IPS-18c (cell line): ENCODE measurements at regions not wholly inside any gene's neighbourhood (a gene's known extent, or its start where the extent isn't known, plus 50 kb on each side); places are given as distances from the start of the nearest gene placed in this dataset.

Experiments used
- H3K4me3 ChIP-seq: 2 replicates; pipeline ENCODE4 v1.7.0; 2013; ENCODE audit warnings: low read depth, mild to moderate bottlenecking, low read length, moderate library complexity; ENCODE audit not compliant: insufficient read depth
- H3K9me3 ChIP-seq: one replicate; pipeline ENCODE4 v1.6.1; 2013; ENCODE audit warnings: mild to moderate bottlenecking, low read length, moderate library complexity; ENCODE audit not compliant: control insufficient read depth, insufficient read depth

- peaks cover 2% of the 10 kb centered on the region for H3K9me3 ChIP-seq
- no peak overlapping the region for H3K4me3 ChIP-seq
Measured at GRCh38 chr6:17017416-17017815, 84.4 kb upstream of the STMND1 start.

- H3K4me3 ChIP-seq, result peak overlapping the region; percentile 44
- H3K9me3 ChIP-seq, result peaks cover 2% of the 10 kb centered on the region
Measured at GRCh38 chr6:17015551-17016381, 86.1 kb upstream of the STMND1 start.

- H3K9me3 ChIP-seq, result no peaks in the 10 kb centered on the region
- no peak overlapping the region for H3K4me3 ChIP-seq
Measured at GRCh38 chr6:17015144-17015543, 86.7 kb upstream of the STMND1 start.

- Histone ChIP-seq H3K9me3 (no peaks in the 10 kb centered on the region), H3K4me3 (no peak overlapping the region)
Measured at GRCh38 chr6:17013701-17014100, 88.1 kb upstream of the STMND1 start.

- H3K4me3 ChIP-seq, result no peak overlapping the region
Measured at GRCh38 chr6:17012421-17013225, 89.2 kb upstream of the STMND1 start.

GRCh38 chr6:17011985-17012384 lies 89.9 kb upstream of the STMND1 start:
- no peaks in the 10 kb centered on the region for H3K9me3 ChIP-seq
- no peak overlapping the region for H3K4me3 ChIP-seq

More at GRCh38 chr6:17012421-17013225, 89.2 kb upstream of the STMND1 start:
- no peaks in the 10 kb centered on the region for H3K9me3 ChIP-seq

- H3K9me3 ChIP-seq, result no peaks in the 10 kb centered on the region
- H3K4me3 ChIP-seq, result no peak overlapping the region
Measured at GRCh38 chr6:17007749-17008148, 94.1 kb upstream of the STMND1 start.

- no peak overlapping the region for H3K4me3 ChIP-seq
Measured at GRCh38 chr6:17006543-17006942, 95.3 kb upstream of the STMND1 start.

GRCh38 chr6:17004269-17004668 lies 97.6 kb upstream of the STMND1 start:
- Histone ChIP-seq H3K4me3 (no peak overlapping the region), H3K9me3 (no peaks in the 10 kb centered on the region)

More at GRCh38 chr6:17006543-17006942, 95.3 kb upstream of the STMND1 start:
- no peaks in the 10 kb centered on the region for H3K9me3 ChIP-seq

GRCh38 chr6:17002123-17002522 lies 99.7 kb upstream of the STMND1 start:
- Histone ChIP-seq H3K9me3 (no peaks in the 10 kb centered on the region), H3K4me3 (no peak overlapping the region)

- H3K9me3 ChIP-seq, result no peaks in the 10 kb centered on the region
Measured at GRCh38 chr6:17001188-17001587, 100.7 kb upstream of the STMND1 start.

GRCh38 chr6:16999491-17000436 lies 102.1 kb upstream of the STMND1 start:
- Histone ChIP-seq H3K4me3 (no peak overlapping the region), H3K9me3 (no peaks in the 10 kb centered on the region)

More at GRCh38 chr6:17001188-17001587, 100.7 kb upstream of the STMND1 start:
- no peak overlapping the region for H3K4me3 ChIP-seq

- H3K9me3 ChIP-seq, result no peaks in the 10 kb centered on the region
Measured at GRCh38 chr6:16998461-16998860, 103.4 kb upstream of the STMND1 start.

GRCh38 chr6:16995511-16996250 lies 106.2 kb upstream of the STMND1 start:
- Histone ChIP-seq H3K9me3 (no peaks in the 10 kb centered on the region), H3K4me3 (no peak overlapping the region)

More at GRCh38 chr6:16998461-16998860, 103.4 kb upstream of the STMND1 start:
- H3K4me3 ChIP-seq, result no peak overlapping the region

GRCh38 chr6:16993396-16993795 lies 108.5 kb upstream of the STMND1 start:
- no peaks in the 10 kb centered on the region for H3K9me3 ChIP-seq
- H3K4me3 ChIP-seq, result no peak overlapping the region

- H3K4me3 ChIP-seq, result no peak overlapping the region
- H3K9me3 ChIP-seq, result no peaks in the 10 kb centered on the region
Measured at GRCh38 chr6:16991981-16992629, 109.7 kb upstream of the STMND1 start.
